Left ventricle myocardium superior (tissue), 1 donor: ENCODE measurements at regions not wholly inside any gene's neighbourhood (a gene's known extent, or its start where the extent isn't known, plus 50 kb on each side); places are given as distances from the start of the nearest gene placed in this dataset.
"Not testable (repeated sequence)": the region's sequence is repeated elsewhere in the genome, so short reads cannot be mapped to it uniquely, and the experiment has no call there.

Experiments
- ATAC-seq: fragments of 200-7000 bp; cut with Tn5 transposase; one replicate; pipeline ENCODE4 v1.9.1; 2020; ENCODE audit warnings: mild to moderate bottlenecking, moderate library complexity
- DNase-seq: peaks from one replicate; pipeline ENCODE4 v3.0.0-alpha.2; 2020
- intact Hi-C: fragments of 100-400 bp; cut with micrococcal nuclease; formaldehyde crosslinking; loops from one replicate; pipeline ENCODE4 v1.11.0; 2022
- donor health status: DM: no; HTN: yes; CAD: no; lungs with severe emphysema.

DNA sequence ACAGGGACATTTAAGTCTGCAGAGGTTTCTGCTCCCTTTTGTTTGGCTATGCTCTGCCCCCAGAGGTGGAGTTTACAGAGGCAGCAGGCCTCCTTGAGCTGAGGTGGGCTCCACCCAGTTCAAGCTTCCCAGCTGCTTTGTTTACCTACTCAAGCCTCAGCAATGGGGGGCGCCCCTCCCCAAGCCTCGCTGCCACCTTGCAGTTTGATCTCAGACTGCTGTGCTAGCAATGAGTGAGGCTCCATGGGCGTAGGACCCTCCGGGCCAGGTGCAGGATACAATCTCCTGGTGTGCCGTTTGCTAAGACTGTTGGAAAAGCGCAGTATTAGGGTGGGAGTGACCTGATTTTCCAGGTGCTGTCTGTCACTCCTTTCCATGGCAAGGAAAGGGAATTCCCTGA is 51.1 kb upstream of the CLVS2 start:
- DNase-seq, intact Hi-C loops, ATAC-seq: not testable (repeated sequence)
